Natural killer cell (primary cell): ENCODE measurements at regions not wholly inside any gene's neighbourhood (a gene's known extent, or its start where the extent isn't known, plus 50 kb on each side); places are given as distances from the start of the nearest gene placed in this dataset.

ENCODE experiments used
- ATAC-seq, 3 donors: fragments of 150-1000 bp in 2 of 3; fragments of 200-7000 bp in 1 of 3; cut with Tn5 transposase; 1 replicate in 1 of 3; 2 replicates in 2 of 3; pipeline ENCODE4 v1.10.0; 2021; ENCODE audit warnings: mild to moderate bottlenecking in 2 of 3, moderate library complexity in 2 of 3
- DNase-seq, 2 donors: peaks; one replicate each; pipeline versions ENCODE4 v3.0.0 to v3.0.0-alpha.2; 2013 to 2021; ENCODE audit warnings: mixed read lengths in 1 of 2
- H3K27ac ChIP-seq: one replicate; pipeline ENCODE4 v1.5.1; 2013; ENCODE audit warnings: mild to moderate bottlenecking, low read length
- H3K27me3 ChIP-seq: one replicate; pipeline ENCODE4 v1.6.1; 2013; ENCODE audit warnings: low read length; ENCODE audit not compliant: control insufficient read depth, insufficient read depth
- H3K36me3 ChIP-seq: one replicate; pipeline ENCODE4 v1.6.1; 2013; ENCODE audit warnings: low read length; ENCODE audit not compliant: control insufficient read depth, insufficient read depth
- H3K4me1 ChIP-seq: one replicate; pipeline ENCODE4 v1.6.1; 2013; ENCODE audit warnings: low read length; ENCODE audit not compliant: control insufficient read depth, insufficient read depth
- H3K4me3 ChIP-seq: one replicate; pipeline ENCODE4 v1.5.1; 2013; ENCODE audit warnings: low read length
- H3K9me3 ChIP-seq: one replicate; pipeline ENCODE4 v1.6.1; 2013; ENCODE audit warnings: low read length; ENCODE audit not compliant: control insufficient read depth, insufficient read depth
- H3K27ac Mint-ChIP-seq, 2 donors: one replicate each; pipeline ENCODE4 v1.8.0; 2022; ENCODE audit warnings: mild to moderate bottlenecking in 2 of 2, mixed read lengths in 2 of 2, moderate library complexity in 1 of 2
- H3K27me3 Mint-ChIP-seq, 2 donors: one replicate each; pipeline ENCODE4 v1.8.0; 2022; ENCODE audit warnings: low read depth in 2 of 2, mixed read lengths in 2 of 2
- H3K36me3 Mint-ChIP-seq: one replicate; pipeline ENCODE4 v1.8.0; 2022; ENCODE audit warnings: mixed read lengths
- H3K4me1 Mint-ChIP-seq, 2 donors: one replicate each; pipeline ENCODE4 v1.8.0; 2022; ENCODE audit warnings: mixed read lengths in 2 of 2
- H3K4me3 Mint-ChIP-seq: one replicate; pipeline ENCODE4 v1.8.0; 2022; ENCODE audit warnings: mild to moderate bottlenecking, moderate library complexity, mixed read lengths
- H3K9me3 Mint-ChIP-seq, 2 donors: one replicate each; pipeline ENCODE4 v1.8.0; 2022; ENCODE audit warnings: mixed read lengths in 2 of 2
- CTCF ChIP-seq: fragments of 200-600 bp; IDR thresholded peaks from one replicate; pipeline ENCODE4 v1.8.0; 2022; ENCODE audit warnings: antibody characterized with exemption
- WGBS: methylation state at CpG from one replicate; pipeline ENCODE4 v1.1.7; 2013; ENCODE audit warnings: missing lambda C conversion rate; ENCODE audit not compliant: insufficient coverage; 5-methylcytosine and 5-hydroxymethylcytosine counted together
- intact Hi-C: fragments of 100-400 bp; cut with micrococcal nuclease; formaldehyde crosslinking; loops from one replicate; pipeline ENCODE4 v1.14.2; 2022

- H3K4me3 ChIP-seq: no peak overlapping the region
- TF ChIP-seq CTCF: no peak
- H3K9me3 ChIP-seq: no peaks in the 10 kb centered on the region
- no peak overlapping the region for H3K27ac Mint-ChIP-seq
- ATAC-seq (no peak), DNase-seq (no peak)
- H3K4me1 Mint-ChIP-seq: peaks cover 0 to 8% of the 10 kb centered on the region in 2 donors
- H3K4me1 ChIP-seq: no peaks in the 10 kb centered on the region
- H3K4me3 Mint-ChIP-seq: no peak overlapping the region
- H3K9me3 Mint-ChIP-seq: no peaks in the 10 kb centered on the region
- H3K36me3 Mint-ChIP-seq: no peaks in the 10 kb centered on the region
- intact Hi-C loops: no loop called here
- peaks cover 5 to 15% of the 10 kb centered on the region in 2 donors for H3K27me3 Mint-ChIP-seq
- no peaks in the 10 kb centered on the region for H3K36me3 ChIP-seq
- H3K27me3 ChIP-seq: no peaks in the 10 kb centered on the region
- H3K27ac ChIP-seq: no peak overlapping the region
- WGBS: 84% methylated on average over 11 of the region's 11 CpGs
Measured at GRCh38 chr10:78471723-78472550, 438.3 kb downstream of the RPS24 start.

- Histone ChIP-seq H3K36me3 (no peaks in the 10 kb centered on the region), H3K4me1 (no peaks in the 10 kb centered on the region), H3K27ac (no peak overlapping the region), H3K9me3 (no peaks in the 10 kb centered on the region), H3K27me3 (no peaks in the 10 kb centered on the region), H3K4me3 (no peak overlapping the region)
- no peak for TF ChIP-seq CTCF
- Mint-ChIP-seq H3K9me3 (no peaks in the 10 kb centered on the region), H3K4me3 (no peak overlapping the region), H3K27me3 (peaks cover 9 to 21% of the 10 kb centered on the region in 2 donors), H3K4me1 (peaks cover 0 to 8% of the 10 kb centered on the region in 2 donors), H3K27ac (no peak overlapping the region), H3K36me3 (no peaks in the 10 kb centered on the region)
- DNase-seq (no peak), ATAC-seq (no peak)
- WGBS: 87% methylated on average over 7 of the region's 7 CpGs
- intact Hi-C loops: no loop called here
Measured at GRCh38 chr10:78472551-78472890, 438.9 kb downstream of the RPS24 start.

- Histone ChIP-seq H3K36me3 (no peaks in the 10 kb centered on the region), H3K9me3 (no peaks in the 10 kb centered on the region), H3K27ac (no peak overlapping the region), H3K4me3 (no peak overlapping the region), H3K27me3 (no peaks in the 10 kb centered on the region), H3K4me1 (no peaks in the 10 kb centered on the region)
- Mint-ChIP-seq H3K27me3 (peaks cover 10 to 22% of the 10 kb centered on the region in 2 donors), H3K4me3 (no peak overlapping the region), H3K4me1 (peaks cover 0 to 8% of the 10 kb centered on the region in 2 donors), H3K36me3 (no peaks in the 10 kb centered on the region), H3K27ac (no peak overlapping the region), H3K9me3 (no peaks in the 10 kb centered on the region)
- ATAC-seq: no peak
- WGBS: 91% methylated on average over 5 of the region's 7 CpGs
- DNase-seq: no peak
- no peak for TF ChIP-seq CTCF
- intact Hi-C loops: no loop called here
Measured at GRCh38 chr10:78473006-78473405, 439.3 kb downstream of the RPS24 start.

- no peaks in the 10 kb centered on the region for H3K36me3 Mint-ChIP-seq
- Histone ChIP-seq H3K27ac (no peak overlapping the region), H3K27me3 (no peaks in the 10 kb centered on the region), H3K36me3 (no peaks in the 10 kb centered on the region), H3K4me1 (no peaks in the 10 kb centered on the region), H3K9me3 (no peaks in the 10 kb centered on the region), H3K4me3 (no peak overlapping the region)
- no peaks in the 10 kb centered on the region for H3K9me3 Mint-ChIP-seq
- TF ChIP-seq CTCF: no peak
- no peak overlapping the region for H3K4me3 Mint-ChIP-seq
- intact Hi-C loops: no loop called here
- 80% methylated on average over 3 of the region's 3 CpGs for WGBS
- peaks cover 0 to 8% of the 10 kb centered on the region in 2 donors for H3K4me1 Mint-ChIP-seq
- peaks cover 16 to 22% of the 10 kb centered on the region in 2 donors for H3K27me3 Mint-ChIP-seq
- no peak for DNase-seq
- ATAC-seq: no peak
- no peak overlapping the region for H3K27ac Mint-ChIP-seq
Measured at GRCh38 chr10:78474743-78475142, 441.1 kb downstream of the RPS24 start.
